ENCODE measurements at regions not wholly inside any gene's neighbourhood (a gene's known extent, or its start where the extent isn't known, plus 50 kb on each side); places are given as distances from the start of the nearest gene placed in this dataset.

DNA sequence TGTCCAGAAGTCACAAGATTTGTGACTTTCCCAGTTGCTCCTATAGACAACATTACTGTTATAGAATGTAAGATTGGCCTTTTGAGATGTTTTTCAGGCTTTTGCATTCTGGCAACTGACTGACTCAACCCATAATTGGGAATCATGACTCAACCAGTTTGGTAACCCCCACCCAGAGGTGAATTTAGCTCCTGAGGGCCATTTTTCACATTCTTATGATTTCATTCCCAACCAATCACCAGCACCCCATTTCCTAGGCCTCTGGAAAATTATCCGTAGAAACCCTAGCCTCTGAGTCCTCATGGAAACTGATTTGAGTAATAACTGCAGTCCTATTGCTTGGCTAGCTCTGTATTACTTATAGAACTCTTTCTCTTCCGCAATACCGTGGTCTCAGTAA, 626.0 kb upstream of the SEL1L start:
- DNase-seq, result no peak

DNA sequence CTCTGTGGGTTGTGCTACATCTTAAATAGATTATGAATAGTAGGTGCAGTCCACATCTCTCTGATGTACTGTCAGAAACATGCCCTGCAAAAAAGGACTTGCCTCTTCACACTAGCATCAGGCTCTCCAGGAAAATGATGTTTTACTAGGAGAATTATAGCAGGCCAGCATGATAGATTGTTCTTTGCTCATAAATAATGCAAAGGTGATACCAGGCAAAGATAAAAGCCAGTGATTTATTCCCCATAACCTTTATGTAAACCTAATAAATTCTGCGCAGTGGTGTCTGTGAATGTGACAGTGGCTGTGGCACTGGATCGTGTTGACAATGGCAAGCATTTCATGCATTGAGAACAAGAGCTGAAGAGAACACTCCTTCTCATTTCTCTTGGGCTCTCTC, 646.5 kb upstream of the SEL1L start:
- DNase-seq, result no peak

DNA sequence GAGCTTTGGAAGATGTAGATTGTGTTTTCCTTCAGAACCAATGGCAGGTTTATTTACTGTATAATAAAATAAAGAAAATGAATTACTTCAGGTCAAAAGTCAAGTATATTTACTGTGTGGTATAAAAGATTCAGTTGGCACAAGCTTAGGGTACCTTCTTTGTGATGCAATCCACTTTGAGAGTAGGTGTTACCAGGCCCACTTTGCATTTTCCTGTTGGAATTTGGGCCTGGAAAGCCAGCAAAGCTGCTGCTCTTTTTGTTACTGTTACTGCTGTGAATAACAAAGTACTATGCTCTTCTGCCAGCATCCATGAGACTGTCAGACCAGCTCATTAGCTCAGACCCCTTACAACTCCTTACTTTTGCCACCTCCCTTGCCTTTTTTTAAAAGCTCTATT, 649.0 kb upstream of the SEL1L start:
- no peak for DNase-seq

DNA sequence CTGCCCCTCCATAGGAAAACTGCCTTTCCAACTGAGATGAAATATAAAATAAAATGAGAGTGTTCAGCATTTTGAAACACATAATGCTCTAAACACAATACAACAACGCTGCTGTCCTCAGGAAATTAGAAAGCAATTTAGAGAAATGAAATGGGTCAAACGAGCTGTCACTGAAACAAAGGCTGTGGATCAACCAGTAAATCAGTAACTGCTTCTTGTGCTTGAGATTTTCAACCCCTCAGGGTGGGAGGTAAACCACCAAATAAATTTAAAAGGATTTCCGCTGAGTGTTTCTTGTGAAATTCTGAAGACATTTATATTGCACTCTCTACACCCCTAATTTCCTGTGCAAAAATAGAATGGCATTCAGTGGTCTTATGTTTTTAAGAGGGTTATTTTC, 657.1 kb upstream of the SEL1L start:
- DNase-seq, result no peak

DNA sequence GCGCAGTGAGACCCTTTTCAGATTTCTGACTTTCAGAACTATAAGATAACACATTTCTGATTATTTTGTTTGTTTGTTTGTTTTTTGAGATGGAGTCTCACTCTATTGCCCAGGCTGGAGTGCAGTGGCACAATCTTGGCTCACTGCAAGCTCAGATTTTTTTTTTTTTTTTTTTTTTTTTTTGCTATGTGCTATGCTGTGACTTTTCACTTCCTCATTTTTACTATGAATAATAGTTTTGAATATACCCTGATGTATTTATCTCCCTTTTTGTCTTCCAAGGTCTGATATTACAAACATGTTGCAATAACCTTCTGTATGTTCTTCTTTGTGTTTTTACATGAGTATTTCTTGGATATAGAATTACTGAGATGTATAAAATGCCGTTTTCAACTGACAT, 658.7 kb upstream of the SEL1L start:
- no peak for DNase-seq

DNA sequence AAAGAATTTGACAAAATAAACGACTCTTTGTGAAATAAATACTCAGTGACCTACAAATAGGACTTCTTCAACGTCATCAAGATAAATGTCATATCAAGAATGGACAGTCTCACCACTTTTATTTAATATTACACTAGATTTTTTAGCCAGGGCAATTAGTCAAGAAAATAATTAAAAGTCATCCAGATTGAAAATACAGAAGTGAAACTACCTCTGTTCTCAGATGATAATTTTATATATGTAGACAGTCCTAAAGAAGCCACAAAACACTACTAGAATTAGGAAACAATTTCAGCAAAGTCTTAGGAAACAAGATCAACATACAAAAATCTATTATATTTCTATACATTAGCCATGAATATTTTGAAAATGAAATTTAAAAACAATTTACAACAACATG, 689.6 kb upstream of the SEL1L start:
- DNase-seq, result no peak

DNA sequence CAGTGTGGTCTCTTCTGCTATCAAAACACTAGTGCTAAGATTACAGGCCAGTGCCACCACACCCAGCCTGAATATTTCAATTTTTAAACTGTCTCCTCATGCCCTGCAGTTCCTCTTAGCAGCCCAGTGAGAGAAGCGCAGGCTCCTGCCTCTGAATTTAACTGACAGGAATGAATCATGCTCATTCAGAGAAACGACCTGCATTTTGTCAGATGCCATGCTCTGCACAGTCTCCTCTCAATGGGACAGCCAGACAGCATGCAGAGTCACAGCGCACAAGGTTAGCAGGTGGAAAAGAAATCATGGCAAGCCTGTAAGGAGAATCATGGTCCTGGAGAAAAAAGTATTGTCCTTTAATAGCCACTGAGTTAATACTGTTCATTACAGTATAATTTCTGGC, 691.0 kb upstream of the SEL1L start:
- no peak for DNase-seq

DNA sequence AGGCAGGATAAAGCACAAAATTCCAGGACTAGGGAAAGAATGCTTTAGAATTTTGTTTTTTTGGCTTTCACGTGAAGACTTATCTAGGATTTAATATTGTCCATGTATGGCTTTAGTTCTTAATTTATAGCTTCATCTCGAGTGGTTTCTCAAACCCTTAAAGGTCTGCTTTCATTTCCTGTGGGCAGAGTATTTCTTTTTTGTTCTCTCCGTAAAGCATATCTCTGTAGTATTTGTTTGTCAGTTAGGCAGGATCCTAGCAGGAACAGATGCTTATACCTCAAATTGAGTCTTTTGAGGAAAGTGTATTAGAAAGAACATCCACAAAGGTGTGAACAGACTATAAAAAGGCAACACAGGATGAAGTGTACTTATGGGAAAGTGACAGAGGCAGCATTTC, 697.1 kb upstream of the SEL1L start:
- DNase-seq, result no peak

DNA sequence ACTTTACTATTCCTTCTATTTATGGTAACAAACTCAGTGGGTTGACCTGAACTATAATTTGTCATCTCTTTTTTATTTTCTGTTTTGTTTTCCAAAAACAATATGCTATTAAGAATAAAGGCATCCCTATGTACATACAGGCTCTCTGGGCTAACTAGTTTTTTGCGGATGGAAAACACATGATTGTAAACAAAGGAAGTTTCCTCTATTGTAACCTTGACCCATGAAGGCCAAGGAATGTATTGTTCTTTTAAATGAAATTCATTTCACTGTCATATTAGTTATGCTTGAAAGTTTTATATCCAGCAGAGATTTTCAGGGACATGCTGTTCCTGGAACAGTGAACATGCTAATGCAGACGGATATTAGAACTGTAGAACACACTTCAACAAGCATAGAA, 705.0 kb upstream of the SEL1L start:
- no peak for DNase-seq

DNA sequence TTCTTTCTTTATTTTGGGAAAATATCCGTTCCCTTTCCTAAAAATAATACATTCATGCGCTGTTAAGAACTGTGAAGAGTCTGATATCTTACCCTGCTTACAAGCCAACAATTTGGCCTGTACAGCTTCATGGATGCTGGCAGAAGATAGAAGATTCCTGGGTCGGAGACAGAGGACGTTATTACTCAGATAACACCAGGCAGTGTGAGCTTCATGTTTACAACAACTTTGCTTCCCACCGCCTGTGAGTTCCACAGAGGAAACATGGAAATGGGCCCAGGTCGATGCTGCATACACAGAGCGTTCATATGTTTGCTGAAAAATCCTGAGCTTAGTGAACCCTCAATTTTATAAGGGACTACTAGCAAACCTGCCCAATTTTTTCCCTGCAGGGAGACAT, 705.6 kb upstream of the SEL1L start:
- DNase-seq, result no peak

DNA sequence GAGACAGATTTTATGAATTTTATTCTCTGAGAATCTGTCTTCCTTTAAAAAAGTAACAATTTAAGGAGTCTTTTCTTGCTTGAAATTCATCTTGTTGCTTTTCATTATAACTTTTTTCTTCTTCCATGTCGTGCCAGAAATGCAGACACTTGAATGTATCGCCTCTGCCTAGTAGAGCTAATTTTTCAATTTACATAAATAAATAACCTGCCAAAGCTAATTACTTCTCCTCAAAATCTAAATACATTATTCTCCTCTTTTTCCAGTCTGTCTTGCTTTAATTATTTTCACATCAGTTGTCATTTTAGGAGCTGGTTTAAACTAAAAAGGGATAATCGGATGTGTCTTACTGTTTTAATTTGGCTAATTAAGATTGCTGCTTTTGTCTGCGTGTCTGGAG, 711.1 kb upstream of the SEL1L start:
- no peak for DNase-seq

DNA sequence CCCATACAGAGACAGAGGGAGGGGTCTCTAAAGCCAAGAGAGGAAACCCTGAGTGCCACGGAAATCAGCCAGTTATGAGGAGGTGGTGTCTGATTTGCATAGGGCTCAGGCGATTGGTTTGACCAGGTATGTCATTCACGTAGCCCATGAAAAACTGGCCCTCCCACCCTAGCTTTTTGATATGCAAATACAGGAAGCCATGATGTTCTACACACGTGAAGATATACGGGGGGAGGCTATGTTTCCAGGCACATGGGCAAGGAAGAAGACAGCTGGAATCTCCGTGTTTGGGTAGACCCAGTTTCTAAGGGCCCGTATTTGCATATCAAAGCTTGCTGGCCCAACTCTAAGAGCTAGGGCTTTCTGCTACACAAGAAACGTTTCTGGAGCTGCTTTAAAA, 717.8 kb upstream of the SEL1L start:
- no peak for DNase-seq

DNA sequence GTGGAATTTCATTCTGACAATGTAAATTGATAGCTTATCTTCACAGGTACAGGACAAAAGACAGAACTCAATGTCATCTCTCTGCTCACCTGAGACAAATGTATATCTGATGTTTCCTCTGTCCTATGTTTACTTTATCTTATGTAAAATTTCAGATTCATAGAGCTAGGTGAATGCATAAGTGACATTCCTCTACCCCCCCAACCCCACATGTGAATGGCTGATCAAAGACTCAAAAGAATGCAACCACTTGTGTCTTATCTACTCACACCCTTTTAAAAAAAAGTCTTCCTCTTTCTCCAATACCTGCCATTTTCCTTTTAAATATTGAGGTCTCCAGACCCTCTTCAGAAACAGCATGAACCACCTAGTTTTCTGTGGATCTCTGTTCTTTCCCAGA, 736.6 kb upstream of the SEL1L start:
- no peak for DNase-seq

DNA sequence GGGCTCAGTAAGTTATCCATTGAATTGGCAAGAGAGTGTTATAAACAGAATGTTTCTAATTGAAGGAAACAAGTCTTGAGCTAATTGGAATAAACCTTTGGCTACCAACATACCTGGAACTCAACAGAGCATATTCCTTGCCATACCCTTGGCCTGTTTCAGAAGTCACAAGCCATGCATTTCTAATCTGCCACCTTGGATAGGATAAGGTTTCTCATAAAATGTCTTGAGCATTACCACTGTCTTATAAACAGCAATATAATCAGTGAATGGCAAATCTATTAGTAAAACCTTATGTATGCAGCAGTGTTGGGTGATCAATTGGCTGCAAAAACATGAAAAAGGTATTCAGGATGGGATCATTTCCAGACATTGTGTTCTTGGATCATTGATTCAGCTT, 765.2 kb upstream of the SEL1L start:
- no peak for DNase-seq

DNA sequence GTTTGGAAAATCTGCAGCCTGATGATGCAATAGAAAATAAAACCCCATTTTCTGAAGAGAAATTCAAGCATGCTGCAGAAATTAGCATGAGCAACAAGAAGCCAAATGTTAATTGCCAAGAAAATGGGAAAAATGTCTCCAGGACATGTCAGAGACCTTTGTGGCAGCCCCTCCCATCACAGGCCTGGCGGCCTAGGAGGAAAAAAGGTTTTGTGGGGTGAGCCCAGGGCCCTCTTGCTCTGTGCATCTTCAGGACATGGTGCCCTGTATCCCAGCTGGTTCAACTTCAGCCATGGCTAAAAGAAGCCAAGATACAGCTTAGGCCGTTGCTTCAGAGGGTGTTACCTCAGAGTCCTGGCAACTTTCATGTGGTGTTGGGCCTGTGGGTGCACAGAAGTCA, 775.5 kb upstream of the SEL1L start:
- no peak for DNase-seq

DNA sequence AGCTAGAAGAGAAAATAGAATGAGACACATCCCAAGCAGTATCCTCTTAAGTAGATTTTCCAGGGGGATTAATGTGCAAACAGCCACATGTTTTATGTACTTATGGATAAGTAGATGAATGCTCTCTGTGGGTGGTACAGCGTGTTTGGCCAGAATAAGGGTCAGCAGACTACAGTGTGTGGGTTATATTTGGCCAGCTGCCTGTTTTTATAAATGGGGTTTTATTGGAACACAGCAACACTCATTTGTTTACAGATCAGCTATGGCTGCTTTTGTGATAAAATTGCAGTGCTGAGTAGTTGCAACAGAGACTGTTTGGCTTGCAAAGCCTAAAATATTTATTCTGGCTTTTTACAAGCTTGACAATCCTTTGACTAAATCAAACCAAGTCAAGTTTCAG, 780.2 kb upstream of the SEL1L start:
- no peak for DNase-seq

DNA sequence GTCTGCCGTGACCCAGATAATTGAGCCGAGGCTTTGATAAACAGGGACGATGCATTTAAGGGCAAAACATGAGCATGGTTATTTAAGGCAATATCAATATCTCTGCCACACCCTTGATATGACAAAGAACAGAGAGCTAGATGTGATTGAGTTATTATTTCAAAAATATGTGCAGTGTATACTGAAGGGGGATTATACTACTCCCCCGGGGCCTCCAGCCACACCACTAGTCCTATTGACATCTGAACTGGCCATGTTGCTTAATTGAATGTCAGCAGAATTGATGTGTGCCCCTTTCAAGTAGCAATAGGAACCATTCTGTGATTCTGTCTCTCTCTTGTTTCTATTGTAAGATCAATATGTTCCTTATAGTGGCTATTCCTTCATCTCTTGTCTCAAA, 794.8 kb upstream of the SEL1L start:
- no peak for DNase-seq

DNA sequence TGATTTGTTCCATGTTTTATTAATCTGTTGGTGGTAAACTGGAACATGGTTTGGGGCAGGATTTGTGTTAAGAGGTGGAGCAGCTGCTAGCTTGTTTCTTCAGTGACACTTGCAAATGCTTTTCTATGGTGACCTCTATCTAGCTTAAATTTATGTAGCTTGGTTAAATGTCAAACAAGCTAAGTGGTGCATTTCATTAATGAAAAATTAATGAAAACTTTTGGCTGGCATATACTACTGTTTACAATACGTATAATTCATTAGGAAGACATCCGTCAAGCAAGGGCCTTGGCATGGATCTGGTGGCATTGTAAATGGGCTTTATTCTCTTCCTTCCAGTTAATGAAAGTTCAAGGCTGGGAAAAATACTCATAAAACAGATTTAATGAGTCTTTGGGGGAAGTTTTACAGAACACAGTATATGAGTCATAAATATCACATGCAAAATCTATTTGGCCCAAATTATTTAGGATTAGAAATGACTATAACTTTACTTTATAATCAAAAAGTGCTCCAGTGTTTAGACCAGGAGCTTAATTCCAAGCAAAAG, 807.7 kb upstream of the SEL1L start:
- no peak for DNase-seq

DNA sequence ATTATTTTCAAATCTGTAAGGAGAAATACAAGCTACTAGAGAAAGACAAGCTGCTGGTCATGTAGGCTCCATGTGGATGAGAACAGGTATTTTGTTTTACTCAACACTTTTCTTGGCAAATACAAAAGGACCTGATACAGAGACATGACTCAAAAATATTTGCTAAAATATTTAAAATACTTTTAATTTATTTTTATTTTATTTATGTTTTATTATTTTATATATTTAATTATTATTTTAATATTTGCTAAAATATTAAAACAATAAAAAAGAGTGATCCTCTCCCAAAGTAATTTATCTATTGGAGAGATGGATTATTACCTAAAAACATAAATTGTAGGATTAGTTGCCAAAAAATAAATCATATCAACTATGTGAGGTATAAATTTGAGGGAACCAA, 808.9 kb upstream of the SEL1L start:
- DNase-seq, result no peak

DNA sequence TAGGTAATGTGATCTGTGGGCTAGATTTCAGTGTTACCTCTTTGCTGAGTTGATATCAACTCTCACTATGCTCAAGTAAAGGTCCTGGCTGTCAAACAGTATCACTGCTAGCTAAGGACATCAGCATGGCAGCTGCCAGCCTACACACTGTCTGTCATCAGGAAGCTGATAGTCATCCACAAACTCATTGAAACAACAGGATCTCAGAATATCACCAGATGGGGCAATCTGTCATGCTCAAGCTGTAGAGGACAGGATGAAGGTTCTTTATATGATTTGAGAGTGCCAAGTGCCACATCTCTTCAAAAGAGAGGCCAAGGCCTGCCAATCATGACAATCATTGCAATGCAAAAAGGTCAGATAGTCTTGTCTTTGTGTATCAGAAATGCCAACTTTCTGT, 811.5 kb upstream of the SEL1L start:
- no peak for DNase-seq

DNA sequence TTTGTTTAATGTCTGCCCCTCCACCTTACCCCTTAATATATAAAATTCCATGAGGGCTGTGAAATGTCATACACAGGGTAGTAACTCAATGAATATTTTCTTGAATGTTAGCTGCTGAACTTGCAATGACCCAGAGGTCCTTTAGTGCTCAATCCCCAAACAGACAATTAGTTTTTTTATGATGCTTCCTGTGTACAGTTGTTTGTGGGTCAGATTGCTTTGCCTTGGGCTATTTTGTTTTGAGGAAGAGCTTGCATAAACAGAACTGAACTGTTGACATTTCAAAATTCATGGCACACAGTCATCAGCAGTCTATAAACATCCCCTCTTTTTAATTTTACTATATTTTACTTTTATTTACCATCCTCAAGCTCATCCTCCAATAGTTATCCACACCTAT, 820.5 kb upstream of the SEL1L start:
- no peak for DNase-seq

DNA sequence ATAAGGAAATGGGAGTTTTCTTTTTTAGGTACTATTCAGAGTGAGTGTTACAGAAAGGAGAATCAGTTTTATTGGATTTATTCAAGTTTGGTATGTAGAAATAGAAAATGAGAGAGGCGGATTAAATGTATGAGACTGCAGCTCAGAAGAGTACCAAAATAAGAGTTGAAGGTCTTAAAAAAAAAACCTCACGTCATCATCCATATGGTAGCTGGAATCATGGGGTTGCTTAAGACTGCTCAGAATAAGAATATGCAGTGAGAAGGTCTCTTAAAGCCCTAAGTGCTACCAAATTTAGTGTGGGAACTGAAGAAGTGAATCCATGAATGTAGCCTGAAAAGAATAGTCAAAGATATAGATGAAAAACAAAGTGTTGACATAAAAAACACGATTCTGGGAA, 825.5 kb upstream of the SEL1L start:
- no peak for DNase-seq

DNA sequence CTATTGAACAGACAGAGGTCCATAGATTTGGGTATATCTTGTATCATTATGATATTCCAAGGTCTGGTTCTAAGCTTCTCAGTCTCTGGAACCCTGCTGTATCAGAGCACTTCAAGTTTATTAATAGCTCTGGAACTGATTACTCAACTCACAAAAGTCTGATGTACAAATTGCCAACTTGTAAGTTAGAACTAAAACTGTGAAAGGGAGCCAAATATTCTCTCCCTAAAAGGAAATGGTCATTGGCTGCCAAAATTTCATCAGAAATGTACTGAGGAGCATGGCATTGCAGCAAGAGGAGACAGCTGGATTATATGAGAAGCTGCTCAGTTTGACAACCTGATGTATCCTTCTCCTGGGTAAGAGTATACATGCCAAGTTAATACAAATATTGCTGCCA, 828.8 kb upstream of the SEL1L start:
- no peak for DNase-seq

DNA sequence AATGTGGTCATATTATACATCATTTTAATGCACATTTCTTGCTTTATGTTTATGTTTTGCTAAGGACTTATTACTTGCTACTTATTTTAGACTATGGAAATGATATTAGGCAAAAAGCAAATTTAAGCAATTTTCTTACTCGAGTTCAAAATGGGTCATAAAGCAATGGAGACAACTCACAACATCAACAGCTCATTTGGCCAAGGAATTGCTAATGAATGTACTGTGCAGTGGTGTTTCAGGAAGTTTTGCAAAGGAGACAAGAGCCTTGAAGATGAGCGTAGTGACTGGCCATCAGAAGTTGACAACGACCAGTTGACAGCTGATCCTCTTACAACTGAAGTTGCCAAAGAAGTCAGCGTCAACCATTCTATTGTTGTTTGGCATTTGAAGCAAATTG, 831.8 kb upstream of the SEL1L start:
- DNase-seq, result no peak

DNA sequence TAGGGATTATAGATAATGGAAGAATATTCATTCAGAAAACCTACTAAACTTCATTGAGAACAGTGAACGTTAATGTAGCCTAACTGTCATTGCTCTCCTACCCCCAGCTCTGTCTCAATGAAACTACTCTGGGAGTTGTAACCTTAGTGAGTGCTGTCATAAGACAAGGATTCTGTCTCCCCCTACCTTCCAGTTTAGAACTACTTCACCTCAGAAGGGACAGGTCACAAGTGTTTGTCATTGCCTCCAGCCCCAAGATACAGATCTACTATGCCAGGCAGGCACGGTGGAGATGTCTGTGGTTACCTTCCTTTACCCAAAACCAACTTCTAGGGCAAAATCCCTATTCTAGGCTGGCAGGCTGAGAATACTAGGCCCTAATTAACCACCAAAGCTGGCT, 833.1 kb upstream of the SEL1L start:
- DNase-seq, result no peak

DNA sequence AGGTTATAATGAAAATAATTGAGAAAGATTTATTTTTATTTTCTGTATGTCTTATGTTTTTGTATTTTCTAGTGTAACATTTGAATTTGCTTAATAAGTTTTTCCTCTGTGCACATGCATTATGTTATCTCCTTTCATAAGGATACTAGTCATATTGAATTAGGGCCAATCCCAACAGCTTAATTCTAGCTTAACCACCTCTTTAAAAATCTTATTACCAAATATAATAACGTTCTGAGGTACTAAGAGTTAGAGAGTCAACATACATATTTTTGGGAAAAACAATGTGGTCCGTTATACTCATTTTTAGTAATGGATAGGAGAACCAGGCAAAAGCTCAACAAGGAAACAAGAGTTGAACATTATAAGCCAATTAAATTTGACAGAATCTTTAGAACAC, 845.6 kb upstream of the SEL1L start:
- DNase-seq, result no peak
